Astrocyte (in vitro differentiated cells and primary cell): ENCODE measurements at regions not wholly inside any gene's neighbourhood (a gene's known extent, or its start where the extent isn't known, plus 50 kb on each side); places are given as distances from the start of the nearest gene placed in this dataset.
"Not testable (repeated sequence)": the region's sequence is repeated elsewhere in the genome, so short reads cannot be mapped to it uniquely, and the experiment has no call there.

Experiments
- DNase-seq: peaks from one replicate; pipeline ENCODE4 v3.0.0-alpha.2; 2010; ENCODE audit warnings: low read depth
- FAIRE-seq: peaks from 2 replicates; lab custom pipeline; 2011; peaks lifted over from hg19 to GRCh38; lab: Jason Lieb, UNC
- H2AFZ ChIP-seq: 2 replicates; pipeline ENCODE4 v1.6.0; 2012; ENCODE audit warnings: low read depth, low read length, inconsistent platforms
- H3K27ac ChIP-seq: 2 replicates; pipeline ENCODE4 v1.5.1; 2011; ENCODE audit warnings: low read depth, low read length, inconsistent platforms
- H3K27me3 ChIP-seq: 2 replicates; pipeline ENCODE4 v1.6.0; 2011; ENCODE audit warnings: low read length, inconsistent platforms; ENCODE audit not compliant: insufficient read depth
- H3K36me3 ChIP-seq: 2 replicates; pipeline ENCODE4 v1.5.1; 2011; ENCODE audit warnings: low read length, inconsistent platforms; ENCODE audit not compliant: insufficient read depth
- H3K4me1 ChIP-seq: 2 replicates; pipeline ENCODE4 v1.5.1; 2011; ENCODE audit warnings: low read length, inconsistent platforms; ENCODE audit not compliant: insufficient read depth
- H3K4me2 ChIP-seq: 2 replicates; pipeline ENCODE4 v1.6.0; 2012; ENCODE audit warnings: low read length, inconsistent platforms
- H3K4me3 ChIP-seq: 2 replicates; pipeline ENCODE4 v1.5.1; 2011; ENCODE audit warnings: low read depth, mild to moderate bottlenecking, low read length, inconsistent platforms; ENCODE audit not compliant: insufficient read depth
- H3K79me2 ChIP-seq: 2 replicates; pipeline ENCODE4 v1.6.0; 2012; ENCODE audit warnings: mild to moderate bottlenecking, low read length, inconsistent platforms; ENCODE audit not compliant: insufficient read depth
- H3K9ac ChIP-seq: 2 replicates; pipeline ENCODE4 v1.6.0; 2012; ENCODE audit warnings: mild to moderate bottlenecking, low read length, inconsistent platforms
- H3K9me3 ChIP-seq: 2 replicates; pipeline ENCODE4 v1.5.1; 2012; ENCODE audit warnings: low read depth, mild to moderate bottlenecking, low read length, inconsistent platforms; ENCODE audit not compliant: insufficient read depth
- H4K20me1 ChIP-seq: 2 replicates; pipeline ENCODE4 v1.6.0; 2012; ENCODE audit warnings: low read length, inconsistent platforms; ENCODE audit not compliant: insufficient read depth
- H3K27ac Mint-ChIP-seq: one replicate; pipeline ENCODE4 v1.8.0; 2021; ENCODE audit warnings: mild to moderate bottlenecking, mixed read lengths; ENCODE audit not compliant: unreplicated experiment
- H3K27me3 Mint-ChIP-seq: one replicate; pipeline ENCODE4 v1.8.0; 2021; ENCODE audit warnings: low read depth, mixed read lengths; ENCODE audit not compliant: unreplicated experiment
- H3K36me3 Mint-ChIP-seq: one replicate; pipeline ENCODE4 v1.8.0; 2021; ENCODE audit warnings: low read depth, mixed read lengths; ENCODE audit not compliant: unreplicated experiment
- H3K4me1 Mint-ChIP-seq: one replicate; pipeline ENCODE4 v1.8.0; 2021; ENCODE audit warnings: low read depth, mixed read lengths; ENCODE audit not compliant: unreplicated experiment
- H3K4me3 Mint-ChIP-seq: one replicate; pipeline ENCODE4 v1.8.0; 2021; ENCODE audit warnings: mild to moderate bottlenecking, moderate library complexity, mixed read lengths; ENCODE audit not compliant: unreplicated experiment
- H3K9me3 Mint-ChIP-seq: one replicate; pipeline ENCODE4 v1.8.0; 2021; ENCODE audit warnings: mild to moderate bottlenecking, mixed read lengths; ENCODE audit not compliant: unreplicated experiment
- CTCF ChIP-seq: IDR thresholded peaks from 2 replicates; pipeline ENCODE4 v1.5.1; 2011; ENCODE audit warnings: low read depth, mild to moderate bottlenecking, inconsistent platforms, low read length, moderate library complexity; ENCODE audit not compliant: insufficient read depth
- EZH2 ChIP-seq: IDR thresholded peaks from 2 replicates; pipeline ENCODE4 v1.6.1; 2012; ENCODE audit warnings: mild to moderate bottlenecking, low read length, inconsistent platforms; ENCODE audit not compliant: insufficient read depth

GRCh38 chr9:85471791-85472190 is 270.0 kb downstream of the AGTPBP1 start:
- Histone ChIP-seq H3K27me3 (no peaks in the 10 kb centered on the region), H3K79me2 (no peaks in the 10 kb centered on the region), H3K9me3 (peaks cover 2% of the 10 kb centered on the region), H3K9ac (no peak overlapping the region), H2AFZ (no peak overlapping the region), H3K4me1 (no peaks in the 10 kb centered on the region), H3K4me2 (no peak overlapping the region), H4K20me1 (no peaks in the 10 kb centered on the region), H3K36me3 (no peaks in the 10 kb centered on the region), H3K4me3 (no peak overlapping the region), H3K27ac (no peak overlapping the region)
- TF ChIP-seq CTCF (no peak), EZH2 (no peak)
- Mint-ChIP-seq H3K9me3 (peaks cover 8% of the 10 kb centered on the region), H3K27ac (no peak overlapping the region), H3K36me3 (no peaks in the 10 kb centered on the region), H3K4me1 (no peaks in the 10 kb centered on the region), H3K27me3 (no peaks in the 10 kb centered on the region), H3K4me3 (no peak overlapping the region)
- DNase-seq (no peak), FAIRE-seq (no peak)

GRCh38 chr9:85469041-85469440 is 272.7 kb downstream of the AGTPBP1 start:
- no peaks in the 10 kb centered on the region for H3K36me3 Mint-ChIP-seq
- Histone ChIP-seq H3K4me3 (no peak overlapping the region), H3K27me3 (no peaks in the 10 kb centered on the region), H2AFZ (no peak overlapping the region), H3K27ac (no peak overlapping the region), H3K9me3 (peaks cover 2% of the 10 kb centered on the region), H4K20me1 (no peaks in the 10 kb centered on the region), H3K4me1 (no peaks in the 10 kb centered on the region), H3K36me3 (no peaks in the 10 kb centered on the region), H3K4me2 (no peak overlapping the region), H3K9ac (no peak overlapping the region), H3K79me2 (no peaks in the 10 kb centered on the region)
- peaks cover 7% of the 10 kb centered on the region for H3K27me3 Mint-ChIP-seq
- H3K4me3 Mint-ChIP-seq = no peak overlapping the region
- DNase-seq (no peak), FAIRE-seq (no peak)
- no peak overlapping the region for H3K27ac Mint-ChIP-seq
- no peaks in the 10 kb centered on the region for H3K4me1 Mint-ChIP-seq
- H3K9me3 Mint-ChIP-seq = peaks cover 2% of the 10 kb centered on the region
- TF ChIP-seq EZH2 (no peak), CTCF (no peak)

- H3K27ac Mint-ChIP-seq = no peak overlapping the region
- DNase-seq (no peak), FAIRE-seq (no peak)
These were observed 274.9 kb downstream of the AGTPBP1 start for GRCh38 chr9:85466834-85467233.

GRCh38 chr9:85458114-85458864 is 283.5 kb downstream of the AGTPBP1 start:
- H3K9ac ChIP-seq, H3K9me3 ChIP-seq, H4K20me1 ChIP-seq, H3K79me2 ChIP-seq, H3K4me3 Mint-ChIP-seq, H3K36me3 Mint-ChIP-seq, H2AFZ ChIP-seq, H3K4me2 ChIP-seq, H3K27ac ChIP-seq, H3K9me3 Mint-ChIP-seq, H3K27ac Mint-ChIP-seq, H3K4me1 Mint-ChIP-seq, H3K27me3 ChIP-seq, H3K4me3 ChIP-seq, H3K36me3 ChIP-seq, H3K27me3 Mint-ChIP-seq, H3K4me1 ChIP-seq, DNase-seq, FAIRE-seq: not testable (repeated sequence)

More at GRCh38 chr9:85466834-85467233, 274.9 kb downstream of the AGTPBP1 start:
- H3K4me3 Mint-ChIP-seq = no peak overlapping the region
- H3K27me3 Mint-ChIP-seq = peaks cover 9% of the 10 kb centered on the region
- H3K9me3 Mint-ChIP-seq = peaks cover 2% of the 10 kb centered on the region
- Histone ChIP-seq H3K9me3 (no peaks in the 10 kb centered on the region), H3K27ac (no peak overlapping the region), H3K36me3 (no peaks in the 10 kb centered on the region), H2AFZ (no peak overlapping the region), H3K79me2 (no peaks in the 10 kb centered on the region), H3K9ac (no peak overlapping the region), H3K4me1 (no peaks in the 10 kb centered on the region), H3K27me3 (no peaks in the 10 kb centered on the region), H3K4me3 (no peak overlapping the region), H4K20me1 (no peaks in the 10 kb centered on the region), H3K4me2 (no peak overlapping the region)
- H3K4me1 Mint-ChIP-seq = no peaks in the 10 kb centered on the region
- no peak for TF ChIP-seq EZH2
- no peak for TF ChIP-seq CTCF
- H3K36me3 Mint-ChIP-seq = no peaks in the 10 kb centered on the region
